Left lung (tissue), 4 donors: ENCODE measurements at regions not wholly inside any gene's neighbourhood (a gene's known extent, or its start where the extent isn't known, plus 50 kb on each side); places are given as distances from the start of the nearest gene placed in this dataset.

Experiments
- ATAC-seq: fragments of 200-7000 bp; cut with Tn5 transposase; one replicate; pipeline ENCODE4 v1.9.1; 2020; ENCODE audit warnings: moderate library complexity
- DNase-seq, 4 donors: peaks; one replicate each; pipeline ENCODE4 v3.0.0-alpha.2; 2013 to 2020
- H3K27ac ChIP-seq, 2 donors: fragments of 200-600 bp; sonication (generic) in 1 of 2; one replicate each; pipeline versions ENCODE4 v1.5.0 to v1.8.0; 2020 to 2021
- H3K27me3 ChIP-seq, 2 donors: fragments of 200-600 bp; sonication (generic) in 1 of 2; one replicate each; pipeline versions ENCODE4 v1.5.0 to v1.8.0; 2020 to 2021
- H3K36me3 ChIP-seq, 2 donors: fragments of 200-600 bp; sonication (generic) in 1 of 2; one replicate each; pipeline versions ENCODE4 v1.5.0 to v1.8.0; 2020 to 2021
- H3K4me1 ChIP-seq, 2 donors: fragments of 200-600 bp; one replicate each; pipeline ENCODE4 v1.8.0; 2021
- H3K4me3 ChIP-seq, 2 donors: fragments of 200-600 bp; sonication (generic) in 1 of 2; one replicate each; pipeline versions ENCODE4 v1.5.0 to v1.8.0; 2020 to 2021; ENCODE audit warnings: mild to moderate bottlenecking in 1 of 2
- H3K9me3 ChIP-seq, 2 donors: fragments of 200-600 bp; sonication (generic) in 1 of 2; one replicate each; pipeline versions ENCODE4 v1.5.0 to v1.8.0; 2020 to 2021
- CTCF ChIP-seq, 2 donors: fragments of 200-600 bp; sonication (generic) in 1 of 2; IDR thresholded peaks; one replicate each; pipeline versions ENCODE4 v1.5.0 to v1.8.0; 2021; ENCODE audit warnings: antibody characterized with exemption in 2 of 2
- intact Hi-C, 2 donors: fragments of 100-400 bp; cut with DNase I; formaldehyde crosslinking; loops; one replicate each; pipeline versions ENCODE4 v1.11.2 to v1.14.2; 2022
- donor health status: DM: no; HTN: yes; CAD: no.
- donor health status: DM: no; HTN: no; CAD: no.

GRCh38 chr5:165526357-165526756 lies 2020.9 kb downstream of the MAT2B start:
- H3K9me3 ChIP-seq = peaks cover 0 to 42% of the 10 kb centered on the region in 2 donors
- no peak overlapping the region for H3K4me3 ChIP-seq
- no peak overlapping the region for H3K27ac ChIP-seq
- intact Hi-C loops = no loop called here
- DNase-seq = no peak
- no peak for TF ChIP-seq CTCF (IDR thresholded peaks at IDR 0.05)
- H3K36me3 ChIP-seq = no peaks in the 10 kb centered on the region
- H3K27me3 ChIP-seq = no peaks in the 10 kb centered on the region
- no peak for ATAC-seq
- H3K4me1 ChIP-seq = no peaks in the 10 kb centered on the region

GRCh38 chr5:165527577-165527976 lies 2022.2 kb downstream of the MAT2B start:
- Histone ChIP-seq H3K27me3 (no peaks in the 10 kb centered on the region), H3K36me3 (no peaks in the 10 kb centered on the region), H3K9me3 (peaks cover 0 to 42% of the 10 kb centered on the region in 2 donors), H3K4me3 (no peak overlapping the region), H3K4me1 (no peaks in the 10 kb centered on the region), H3K27ac (no peak overlapping the region)
- DNase-seq (no peak), ATAC-seq (no peak)
- intact Hi-C loops = no loop called here
- no peak for TF ChIP-seq CTCF (IDR thresholded peaks at IDR 0.05)

- H3K4me1 ChIP-seq = no peaks in the 10 kb centered on the region
- H3K27me3 ChIP-seq = no peaks in the 10 kb centered on the region
- no peaks in the 10 kb centered on the region for H3K36me3 ChIP-seq
- no peak for TF ChIP-seq CTCF (IDR thresholded peaks at IDR 0.05)
- ATAC-seq = no peak
- no peak for DNase-seq
- peaks cover 0 to 11% of the 10 kb centered on the region in 2 donors for H3K9me3 ChIP-seq
- H3K27ac ChIP-seq = no peak overlapping the region
- intact Hi-C loops = no loop called here
- H3K4me3 ChIP-seq = no peak overlapping the region
These were observed 2032.6 kb downstream of the MAT2B start for GRCh38 chr5:165538065-165538464.

- ATAC-seq (no peak), DNase-seq (no peak)
- Histone ChIP-seq H3K27ac (no peak overlapping the region), H3K4me3 (no peak overlapping the region), H3K4me1 (no peaks in the 10 kb centered on the region), H3K27me3 (no peaks in the 10 kb centered on the region), H3K36me3 (no peaks in the 10 kb centered on the region), H3K9me3 (peaks cover 0 to 3% of the 10 kb centered on the region in 2 donors)
- TF ChIP-seq CTCF (IDR thresholded peaks at IDR 0.05) = no peak
- intact Hi-C loops = no loop called here
These were observed 2054.2 kb downstream of the MAT2B start for GRCh38 chr5:165559645-165560044.

GRCh38 chr5:165560648-165561047 lies 2055.2 kb downstream of the MAT2B start:
- DNase-seq (no peak), ATAC-seq (no peak)
- no peaks in the 10 kb centered on the region for H3K4me1 ChIP-seq
- no peaks in the 10 kb centered on the region for H3K36me3 ChIP-seq
- no peaks in the 10 kb centered on the region for H3K9me3 ChIP-seq
- H3K27ac ChIP-seq = no peak overlapping the region
- H3K27me3 ChIP-seq = no peaks in the 10 kb centered on the region
- H3K4me3 ChIP-seq = no peak overlapping the region
- intact Hi-C loops = no loop called here
- TF ChIP-seq CTCF (IDR thresholded peaks at IDR 0.05) = no peak
